ENCODE measurements at regions not wholly inside any gene's neighbourhood (a gene's known extent, or its start where the extent isn't known, plus 50 kb on each side); places are given as distances from the start of the nearest gene placed in this dataset.

DNA sequence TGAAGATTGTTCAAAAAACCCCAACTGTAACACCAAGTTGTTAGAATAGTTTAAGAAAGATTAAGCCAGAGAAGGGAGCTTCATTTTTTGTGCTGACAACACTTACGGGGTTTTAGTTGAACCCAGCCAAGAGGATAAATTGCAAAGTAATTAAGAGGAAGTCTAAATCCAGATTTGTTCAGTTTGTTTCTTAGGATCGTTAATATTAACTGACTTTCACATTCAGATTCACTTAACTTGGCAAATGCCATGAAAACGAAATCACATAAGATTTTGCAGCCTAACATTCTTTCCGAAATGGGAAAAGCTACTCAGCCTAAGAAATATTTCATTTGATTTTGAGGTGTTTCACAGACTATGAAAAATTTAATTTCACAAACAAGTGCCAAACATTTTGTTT lies 511.3 kb downstream of the TRIML1 start:
- TF ChIP-seq FOXP2 (optimal IDR thresholded peaks at IDR 0.05; ENCODE audit: borderline replicate concordance, extremely low read depth, extremely low read length, insufficient read depth) (no peak), REST (IDR thresholded peaks at IDR 0.05; ENCODE audit: insufficient read depth in 1 of 2, low read depth in 2 of 2, low read length in 2 of 2) (no peak), TAF1 (IDR thresholded peaks at IDR 0.05; ENCODE audit: borderline replicate concordance, insufficient read depth, low read length) (no peak), POLR2AphosphoS5 (IDR thresholded peaks at IDR 0.05; ENCODE audit: low read depth, low read length) (no peak), SIN3A (IDR thresholded peaks at IDR 0.05; ENCODE audit: borderline replicate concordance, insufficient read depth, low read length) (no peak)

DNA sequence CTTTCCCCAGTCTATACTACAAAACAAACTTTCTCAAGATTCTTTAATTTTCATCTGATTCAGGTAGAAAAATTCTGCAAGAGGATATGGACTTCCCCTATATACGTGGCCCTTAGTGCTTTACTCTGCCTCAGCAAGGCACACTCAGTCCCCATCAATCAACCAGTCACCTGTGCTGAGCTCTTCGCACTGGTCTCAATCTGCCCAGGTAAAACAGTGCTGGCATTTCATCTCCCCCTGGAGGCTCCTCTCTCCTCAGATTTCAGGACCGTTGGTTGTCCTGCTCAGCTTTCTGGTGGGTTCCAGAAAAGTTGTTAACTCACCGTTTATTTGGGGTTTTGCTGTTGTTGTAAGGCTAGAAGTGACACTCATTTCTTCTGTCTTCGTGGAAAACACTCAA lies 518.1 kb downstream of the TRIML1 start:
- TF ChIP-seq FOXP2 (optimal IDR thresholded peaks at IDR 0.05; ENCODE audit: borderline replicate concordance, extremely low read depth, extremely low read length, insufficient read depth) (no peak), REST (IDR thresholded peaks at IDR 0.05; ENCODE audit: insufficient read depth in 1 of 2, low read depth in 2 of 2, low read length in 2 of 2) (no peak), SIN3A (IDR thresholded peaks at IDR 0.05; ENCODE audit: borderline replicate concordance, insufficient read depth, low read length) (no peak), TAF1 (IDR thresholded peaks at IDR 0.05; ENCODE audit: borderline replicate concordance, insufficient read depth, low read length) (no peak), POLR2AphosphoS5 (IDR thresholded peaks at IDR 0.05; ENCODE audit: low read depth, low read length) (no peak)

GRCh38 chr4:188658958-188659522 lies 519.8 kb downstream of the TRIML1 start:
- no peak for TF ChIP-seq SIN3A (IDR thresholded peaks at IDR 0.05; ENCODE audit: borderline replicate concordance, insufficient read depth, low read length)
- no peak for TF ChIP-seq REST (IDR thresholded peaks at IDR 0.05; ENCODE audit: insufficient read depth in 1 of 2, low read depth in 2 of 2, low read length in 2 of 2)
- TF ChIP-seq FOXP2 (optimal IDR thresholded peaks at IDR 0.05; ENCODE audit: borderline replicate concordance, extremely low read depth, extremely low read length, insufficient read depth) = no peak
- TF ChIP-seq POLR2AphosphoS5 (IDR thresholded peaks at IDR 0.05; ENCODE audit: low read depth, low read length) = no peak
- no peak for TF ChIP-seq TAF1 (IDR thresholded peaks at IDR 0.05; ENCODE audit: borderline replicate concordance, insufficient read depth, low read length)

GRCh38 chr4:188660796-188661195 lies 521.6 kb downstream of the TRIML1 start:
- TF ChIP-seq POLR2AphosphoS5 (IDR thresholded peaks at IDR 0.05; ENCODE audit: low read depth, low read length) (no peak), FOXP2 (optimal IDR thresholded peaks at IDR 0.05; ENCODE audit: borderline replicate concordance, extremely low read depth, extremely low read length, insufficient read depth) (no peak), SIN3A (IDR thresholded peaks at IDR 0.05; ENCODE audit: borderline replicate concordance, insufficient read depth, low read length) (no peak), TAF1 (IDR thresholded peaks at IDR 0.05; ENCODE audit: borderline replicate concordance, insufficient read depth, low read length) (no peak), REST (IDR thresholded peaks at IDR 0.05; ENCODE audit: insufficient read depth in 1 of 2, low read depth in 2 of 2, low read length in 2 of 2) (no peak)

GRCh38 chr4:188661502-188661901 lies 522.3 kb downstream of the TRIML1 start:
- TF ChIP-seq REST (IDR thresholded peaks at IDR 0.05; ENCODE audit: insufficient read depth in 1 of 2, low read depth in 2 of 2, low read length in 2 of 2) = no peak
- no peak for TF ChIP-seq TAF1 (IDR thresholded peaks at IDR 0.05; ENCODE audit: borderline replicate concordance, insufficient read depth, low read length)
- no peak for TF ChIP-seq POLR2AphosphoS5 (IDR thresholded peaks at IDR 0.05; ENCODE audit: low read depth, low read length)
- TF ChIP-seq SIN3A (IDR thresholded peaks at IDR 0.05; ENCODE audit: borderline replicate concordance, insufficient read depth, low read length) = no peak
- no peak for TF ChIP-seq FOXP2 (optimal IDR thresholded peaks at IDR 0.05; ENCODE audit: borderline replicate concordance, extremely low read depth, extremely low read length, insufficient read depth)
